Endothelial cell of umbilical vein (primary cell): ENCODE measurements at regions not wholly inside any gene's neighbourhood (a gene's known extent, or its start where the extent isn't known, plus 50 kb on each side); places are given as distances from the start of the nearest gene placed in this dataset.

Experiments used
- BruUV-seq: library from RNA; stranded (reverse); fragments of 400-500 nt; replicated peaks from 2 replicates; lab custom pipeline; 2021; lab: Mats Ljungman, UMichigan
- CTCF ChIA-PET: fragments of 300-600, 350-600 bp; sonication (Branson Sonifier 250); formaldehyde crosslinking; loops from one replicate; lab custom pipeline; 2021; ENCODE audit warnings: antibody characterized with exemption, inconsistent platforms; lab: Charles Lee
- POLR2A ChIA-PET: fragments of 300-600, 350-600 bp; sonication (Branson Sonifier 250); formaldehyde crosslinking; loops from one replicate; lab custom pipeline; 2021; ENCODE audit warnings: antibody characterized with exemption, inconsistent platforms; lab: Charles Lee
- DNase-seq: peaks from one replicate; pipeline ENCODE4 v3.0.0-alpha.2; 2011; ENCODE audit warnings: low read depth, low spot score
- FAIRE-seq: peaks from 2 replicates; lab custom pipeline; 2011; peaks lifted over from hg19 to GRCh38; lab: Jason Lieb, UNC
- H2AFZ ChIP-seq: 2 replicates; pipeline ENCODE4 v1.6.0; 2012; ENCODE audit warnings: low read depth, low read length, control low read depth, inconsistent platforms
- H3K27ac ChIP-seq: 2 replicates; pipeline ENCODE4 v1.5.1; 2011; ENCODE audit warnings: low read depth, mild to moderate bottlenecking, control low read depth, low read length, moderate library complexity; ENCODE audit not compliant: insufficient read depth
- H3K27me3 ChIP-seq, 2 experiments: 2 replicates each; pipeline versions ENCODE4 v1.6.0 to v1.6.1; 2011; ENCODE audit warnings: low read length in 2 of 2, mixed read lengths in 1 of 2; ENCODE audit not compliant: control insufficient read depth in 2 of 2, insufficient read depth in 2 of 2
- H3K36me3 ChIP-seq, 2 experiments: 2 replicates in 1 of 2; 3 replicates in 1 of 2; pipeline ENCODE4 v1.5.1; 2011; ENCODE audit warnings: low read length in 2 of 2, mild to moderate bottlenecking in 1 of 2, moderate library complexity in 1 of 2; ENCODE audit not compliant: control insufficient read depth in 2 of 2, insufficient read depth in 2 of 2; ENCODE audit errors: extremely low read depth in 1 of 2
- H3K4me1 ChIP-seq: 3 replicates; pipeline ENCODE4 v1.5.1; 2011; ENCODE audit warnings: mild to moderate bottlenecking, low read length; ENCODE audit not compliant: control insufficient read depth, insufficient read depth; ENCODE audit errors: extremely low read depth
- H3K4me2 ChIP-seq: 2 replicates; pipeline ENCODE4 v1.6.1; 2011; ENCODE audit warnings: low read length, control low read depth, mixed read lengths; ENCODE audit not compliant: insufficient read depth
- H3K4me3 ChIP-seq, 3 experiments: fragments of 200-600 bp in 1 of 3; sonication (generic), shearing (Covaris generic) in 1 of 3; replicated peaks in 1 of 3; 2 replicates each; pipeline ENCODE4 v1.5.1; 2011 to 2016; ENCODE audit warnings: control low read depth in 3 of 3, low read length in 3 of 3, mild to moderate bottlenecking in 2 of 3, inconsistent platforms in 1 of 3, low read depth in 1 of 3, moderate library complexity in 1 of 3; ENCODE audit not compliant: insufficient read depth in 1 of 3
- H3K79me2 ChIP-seq: 2 replicates; pipeline ENCODE4 v1.6.0; 2012; ENCODE audit warnings: low read length, inconsistent platforms; ENCODE audit not compliant: control insufficient read depth, insufficient read depth
- H3K9ac ChIP-seq: replicated peaks from 2 replicates; pipeline ENCODE3; 2011; ENCODE audit warnings: low read length, control low read depth; ENCODE audit not compliant: insufficient read depth; ENCODE audit errors: extremely low read depth
- H3K9me1 ChIP-seq: replicated peaks from 3 replicates; pipeline ENCODE4 v1.6.0; 2011; ENCODE audit warnings: mild to moderate bottlenecking, low read length; ENCODE audit not compliant: control insufficient read depth, insufficient read depth; ENCODE audit errors: extremely low read depth
- H3K9me3 ChIP-seq: replicated peaks from 2 replicates; pipeline ENCODE4 v1.5.1; 2012; ENCODE audit warnings: low read length, inconsistent platforms; ENCODE audit not compliant: control insufficient read depth, insufficient read depth
- H4K20me1 ChIP-seq: replicated peaks from 2 replicates; pipeline ENCODE3; 2011; ENCODE audit warnings: mild to moderate bottlenecking, low read length; ENCODE audit not compliant: control insufficient read depth, insufficient read depth; ENCODE audit errors: extremely low read depth
- EZH2 ChIP-seq: IDR thresholded peaks from 2 replicates; pipeline ENCODE4 v1.6.1; 2012; ENCODE audit warnings: borderline replicate concordance, low read depth, mild to moderate bottlenecking, moderate library complexity, low read length, inconsistent platforms; ENCODE audit not compliant: severe bottlenecking
- FOS ChIP-seq: IDR thresholded peaks from 2 replicates; pipeline ENCODE4 v1.6.1; 2011; ENCODE audit warnings: mild to moderate bottlenecking, low read length, moderate library complexity, borderline replicate concordance; ENCODE audit not compliant: insufficient read depth
- GATA2 ChIP-seq: IDR thresholded peaks from 2 replicates; pipeline ENCODE4 v1.7.0; 2011; ENCODE audit warnings: low read depth, mild to moderate bottlenecking, moderate library complexity, mixed read lengths, low read length; ENCODE audit not compliant: insufficient read length, insufficient read depth
- JUN ChIP-seq: IDR thresholded peaks from 2 replicates; pipeline ENCODE4 v1.6.1; 2011; ENCODE audit warnings: borderline replicate concordance, low read depth; ENCODE audit not compliant: insufficient read length, insufficient read depth
- MYC ChIP-seq: IDR thresholded peaks from one replicate; pipeline ENCODE4 v1.6.1; 2011; ENCODE audit warnings: mild to moderate bottlenecking, low read depth, low read length
- POLR2A ChIP-seq: IDR thresholded peaks from 2 replicates; pipeline ENCODE4 v1.6.1; 2012; ENCODE audit warnings: low read depth, mild to moderate bottlenecking, control low read depth, low read length
- POLR2AphosphoS5 ChIP-seq: IDR thresholded peaks from 2 replicates; pipeline ENCODE4 v1.6.1; 2012; ENCODE audit warnings: low read depth, mild to moderate bottlenecking, control low read depth, low read length, moderate library complexity; ENCODE audit not compliant: insufficient read depth
- dilution Hi-C: fragments of 300-500 bp; cut with MboI; formaldehyde crosslinking; loops from one replicate; pipeline ENCODE4 v1.15.0; 2019; ENCODE audit warnings: low sequenced_read_pairs; ENCODE audit not compliant: extremely low pct_ligation_motif_present
- intact Hi-C: fragments of 100-400 bp; cut with micrococcal nuclease; formaldehyde crosslinking; loops from one replicate; pipeline ENCODE4 v1.10.0; 2022
- TF ChIP-seq, protein P1 (sequence below): IDR thresholded peaks from 2 replicates; pipeline ENCODE4 v1.6.1; 2011; ENCODE audit not compliant: insufficient read depth, insufficient read length
- TF ChIP-seq, protein P2 (sequence below), 2 donors: IDR thresholded peaks; 1 replicate in 1 of 2; 2 replicates in 1 of 2; pipeline ENCODE4 v1.5.1; 2011; ENCODE audit warnings: low read length in 2 of 2, mild to moderate bottlenecking in 2 of 2, moderate library complexity in 2 of 2, control low read depth in 1 of 2, inconsistent platforms in 1 of 2, low read depth in 1 of 2; ENCODE audit not compliant: insufficient read depth in 1 of 2; ENCODE audit errors: extremely low read depth in 1 of 2

DNA sequence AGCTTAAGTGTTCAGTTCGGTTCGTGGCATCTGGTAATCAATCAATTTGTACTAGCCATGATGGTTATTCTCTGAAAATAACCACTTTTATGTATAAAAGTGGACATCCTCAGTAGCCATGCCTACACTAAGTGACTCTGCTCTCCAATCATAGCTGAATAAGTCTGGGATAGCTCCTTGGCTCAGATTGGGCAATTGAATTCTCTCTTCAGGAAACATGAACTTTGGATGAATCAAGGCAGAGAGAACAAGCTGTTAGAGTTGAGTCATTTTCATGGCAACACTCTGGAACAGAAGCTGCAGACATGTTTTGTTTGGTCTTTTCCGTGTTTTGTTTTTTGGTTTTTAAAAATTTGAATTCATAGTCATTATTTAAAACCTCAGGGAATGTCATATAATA, 66.8 kb upstream of the TMEM164 start:
- FAIRE-seq: no peak
- intact Hi-C loops: no loop called here
- H3K4me3 ChIP-seq: no peak overlapping the region
- H3K9me3 ChIP-seq: no peaks in the 10 kb centered on the region
- BruUV-seq: no TSS peak
- H3K27ac ChIP-seq: no peak overlapping the region
- DNase-seq: no peak
- no peaks in the 10 kb centered on the region for H4K20me1 ChIP-seq
- H2AFZ ChIP-seq: no peak overlapping the region
- ChIA-PET POLR2A (no interaction called here), CTCF (interaction anchor here (1.5 kb wide), 1 partner anchor 25 kb away, joined by 4 read pairs; no protein-coding TSS in a partner anchor)
- H3K4me1 ChIP-seq: no peaks in the 10 kb centered on the region
- TF ChIP-seq MYC (no peak), POLR2AphosphoS5 (no peak), JUN (no peak), POLR2A (no peak), FOS (no peak), GATA2 (no peak), EZH2 (no peak)
- TF ChIP-seq, protein P1, sequence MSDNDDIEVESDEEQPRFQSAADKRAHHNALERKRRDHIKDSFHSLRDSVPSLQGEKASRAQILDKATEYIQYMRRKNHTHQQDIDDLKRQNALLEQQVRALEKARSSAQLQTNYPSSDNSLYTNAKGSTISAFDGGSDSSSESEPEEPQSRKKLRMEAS: no peak
- TF ChIP-seq, protein P2, sequence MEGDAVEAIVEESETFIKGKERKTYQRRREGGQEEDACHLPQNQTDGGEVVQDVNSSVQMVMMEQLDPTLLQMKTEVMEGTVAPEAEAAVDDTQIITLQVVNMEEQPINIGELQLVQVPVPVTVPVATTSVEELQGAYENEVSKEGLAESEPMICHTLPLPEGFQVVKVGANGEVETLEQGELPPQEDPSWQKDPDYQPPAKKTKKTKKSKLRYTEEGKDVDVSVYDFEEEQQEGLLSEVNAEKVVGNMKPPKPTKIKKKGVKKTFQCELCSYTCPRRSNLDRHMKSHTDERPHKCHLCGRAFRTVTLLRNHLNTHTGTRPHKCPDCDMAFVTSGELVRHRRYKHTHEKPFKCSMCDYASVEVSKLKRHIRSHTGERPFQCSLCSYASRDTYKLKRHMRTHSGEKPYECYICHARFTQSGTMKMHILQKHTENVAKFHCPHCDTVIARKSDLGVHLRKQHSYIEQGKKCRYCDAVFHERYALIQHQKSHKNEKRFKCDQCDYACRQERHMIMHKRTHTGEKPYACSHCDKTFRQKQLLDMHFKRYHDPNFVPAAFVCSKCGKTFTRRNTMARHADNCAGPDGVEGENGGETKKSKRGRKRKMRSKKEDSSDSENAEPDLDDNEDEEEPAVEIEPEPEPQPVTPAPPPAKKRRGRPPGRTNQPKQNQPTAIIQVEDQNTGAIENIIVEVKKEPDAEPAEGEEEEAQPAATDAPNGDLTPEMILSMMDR (IDR thresholded peaks at IDR 0.05; ENCODE audit: extremely low read depth in 1 of 2, insufficient read depth in 1 of 2, low read depth in 1 of 2, low read length in 2 of 2): no peak
- H3K27me3 ChIP-seq: no peaks in the 10 kb centered on the region
- no peak overlapping the region for H3K4me2 ChIP-seq
- dilution Hi-C loops: no loop called here
- no peaks in the 10 kb centered on the region for H3K36me3 ChIP-seq
- H3K9me1 ChIP-seq: no peaks in the 10 kb centered on the region
- H3K9ac ChIP-seq: no peak overlapping the region
- H3K79me2 ChIP-seq: no peaks in the 10 kb centered on the region
